Lung (tissue), 11 donors: ENCODE measurements at regions not wholly inside any gene's neighbourhood (a gene's known extent, or its start where the extent isn't known, plus 50 kb on each side); places are given as distances from the start of the nearest gene placed in this dataset.

ENCODE experiments used
- ATAC-seq: fragments of 200-7000 bp; cut with Tn5 transposase; one replicate; pipeline ENCODE4 v1.9.1; 2020; ENCODE audit warnings: moderate number of reproducible peaks; ENCODE audit not compliant: insufficient read depth, low FRiP score
- DNase-seq, 3 donors: peaks; one replicate each; pipeline ENCODE4 v3.0.0-alpha.2; 2013 to 2017
- H3K27ac ChIP-seq, 2 donors: one replicate each; pipeline ENCODE4 v1.5.1; 2013; ENCODE audit warnings: mild to moderate bottlenecking in 2 of 2, moderate library complexity in 2 of 2, control low read depth in 1 of 2, inconsistent platforms in 1 of 2, low read depth in 1 of 2, low read length in 1 of 2
- H3K27me3 ChIP-seq, 3 donors: one replicate each; pipeline ENCODE4 v1.5.1; 2013; ENCODE audit warnings: low read length in 2 of 3; ENCODE audit not compliant: control insufficient read depth in 3 of 3, insufficient read depth in 3 of 3
- H3K36me3 ChIP-seq, 4 donors: one replicate each; pipeline ENCODE4 v1.5.1; 2013; ENCODE audit warnings: low read length in 4 of 4, mild to moderate bottlenecking in 1 of 4, moderate library complexity in 1 of 4; ENCODE audit not compliant: control insufficient read depth in 4 of 4, insufficient read depth in 4 of 4
- H3K4me1 ChIP-seq, 5 donors: one replicate each; pipeline ENCODE4 v1.5.1; 2013; ENCODE audit warnings: low read length in 5 of 5, mild to moderate bottlenecking in 2 of 5, moderate library complexity in 1 of 5; ENCODE audit not compliant: control insufficient read depth in 5 of 5, insufficient read depth in 5 of 5
- H3K4me3 ChIP-seq: one replicate; pipeline ENCODE4 v1.5.1; 2013; ENCODE audit warnings: mild to moderate bottlenecking, control low read depth, moderate library complexity
- H3K9ac ChIP-seq, 2 donors: one replicate each; pipeline ENCODE4 v1.5.1; 2013; ENCODE audit warnings: low read length in 2 of 2, control low read depth in 1 of 2; ENCODE audit not compliant: insufficient read depth in 1 of 2
- H3K9me3 ChIP-seq, 4 donors: one replicate each; pipeline ENCODE4 v1.5.1; 2013; ENCODE audit warnings: low read length in 3 of 4, mild to moderate bottlenecking in 1 of 4, moderate library complexity in 1 of 4; ENCODE audit not compliant: control insufficient read depth in 4 of 4, insufficient read depth in 3 of 4
- CTCF ChIP-seq: IDR thresholded peaks from 2 replicates; pipeline ENCODE4 v1.5.1; 2012; ENCODE audit warnings: mild to moderate bottlenecking; ENCODE audit errors: control extremely low read depth, extremely low read depth
- whole genome bisulfite sequencing, 2 donors: extraction: QIAGEN DNeasy Blood & Tissue Kit; methylation state at CpG; one replicate each; pipeline ENCODE4 v1.1.7; 2013; 5-methylcytosine and 5-hydroxymethylcytosine counted together
- donor health status: control.
- donor health status: control.
- donor health status: Bipolar disorder and iron deficiency.
- donor health status: healthy.
- donor health status: DM: yes; HTN: yes; CAD: no.

- TF ChIP-seq CTCF = no peak
- Histone ChIP-seq H3K27me3 (no peaks in the 10 kb centered on the region), H3K27ac (no peak overlapping the region), H3K9ac (no peak overlapping the region), H3K4me1 (peaks cover 0 to 7% (median 2%) of the 10 kb centered on the region in 5 donors), H3K36me3 (no peaks in the 10 kb centered on the region), H3K4me3 (no peak overlapping the region), H3K9me3 (no peaks in the 10 kb centered on the region)
- DNase-seq (no peak), ATAC-seq (no peak)
- WGBS, 2 donors = 77 to 89% methylated on average over 5 of the region's 5 CpGs
Measured at GRCh38 chr16:64589836-64590235, 532.0 kb downstream of the CDH11 start.

- Histone ChIP-seq H3K27ac (no peak overlapping the region), H3K4me1 (peaks cover 0 to 7% (median 2%) of the 10 kb centered on the region in 5 donors), H3K9me3 (no peaks in the 10 kb centered on the region), H3K9ac (no peak overlapping the region), H3K27me3 (no peaks in the 10 kb centered on the region), H3K4me3 (no peak overlapping the region), H3K36me3 (no peaks in the 10 kb centered on the region)
- TF ChIP-seq CTCF = no peak
- ATAC-seq (no peak), DNase-seq (peak; percentile 86 to 94 (median 93))
- WGBS, 2 donors = 18 to 31% methylated on average over 3 of the region's 3 CpGs
Measured at GRCh38 chr16:64586781-64587180, 535.1 kb downstream of the CDH11 start.

- no peak overlapping the region for H3K27ac ChIP-seq
- no peak for TF ChIP-seq CTCF
- no peak for DNase-seq
- no peak overlapping the region for H3K9ac ChIP-seq
- H3K4me3 ChIP-seq = no peak overlapping the region
- H3K36me3 ChIP-seq = no peaks in the 10 kb centered on the region
- H3K4me1 ChIP-seq = peaks cover 0 to 7% (median 2%) of the 10 kb centered on the region in 5 donors
- H3K27me3 ChIP-seq = no peaks in the 10 kb centered on the region
- H3K9me3 ChIP-seq = no peaks in the 10 kb centered on the region
- no peak for ATAC-seq
Measured at GRCh38 chr16:64585367-64585766, 536.5 kb downstream of the CDH11 start.

- Histone ChIP-seq H3K27ac (no peak overlapping the region), H3K27me3 (no peaks in the 10 kb centered on the region), H3K4me1 (no peaks in the 10 kb centered on the region), H3K9me3 (no peaks in the 10 kb centered on the region), H3K4me3 (no peak overlapping the region), H3K36me3 (no peaks in the 10 kb centered on the region), H3K9ac (no peak overlapping the region)
- ATAC-seq (no peak), DNase-seq (no peak)
- WGBS, 2 donors = 79 to 84% methylated on average over 7 of the region's 7 CpGs
- no peak for TF ChIP-seq CTCF
Measured at GRCh38 chr16:64580558-64580957, 541.3 kb downstream of the CDH11 start.
